ENCODE measurements at regions not wholly inside any gene's neighbourhood (a gene's known extent, or its start where the extent isn't known, plus 50 kb on each side); places are given as distances from the start of the nearest gene placed in this dataset.

- TF ChIP-seq RFX5 (IDR thresholded peaks at IDR 0.05; ENCODE audit: low read depth, low read length): no peak
- no peak for TF ChIP-seq CTCF (IDR thresholded peaks at IDR 0.05 in 2 of 3, conservative IDR thresholded peaks at IDR 0.05 in 1 of 3; ENCODE audit: control insufficient read depth in 2 of 3, extremely low read depth in 1 of 3, insufficient read depth in 1 of 3, low read depth in 3 of 3, low read length in 3 of 3)
- TF ChIP-seq, protein P1, sequence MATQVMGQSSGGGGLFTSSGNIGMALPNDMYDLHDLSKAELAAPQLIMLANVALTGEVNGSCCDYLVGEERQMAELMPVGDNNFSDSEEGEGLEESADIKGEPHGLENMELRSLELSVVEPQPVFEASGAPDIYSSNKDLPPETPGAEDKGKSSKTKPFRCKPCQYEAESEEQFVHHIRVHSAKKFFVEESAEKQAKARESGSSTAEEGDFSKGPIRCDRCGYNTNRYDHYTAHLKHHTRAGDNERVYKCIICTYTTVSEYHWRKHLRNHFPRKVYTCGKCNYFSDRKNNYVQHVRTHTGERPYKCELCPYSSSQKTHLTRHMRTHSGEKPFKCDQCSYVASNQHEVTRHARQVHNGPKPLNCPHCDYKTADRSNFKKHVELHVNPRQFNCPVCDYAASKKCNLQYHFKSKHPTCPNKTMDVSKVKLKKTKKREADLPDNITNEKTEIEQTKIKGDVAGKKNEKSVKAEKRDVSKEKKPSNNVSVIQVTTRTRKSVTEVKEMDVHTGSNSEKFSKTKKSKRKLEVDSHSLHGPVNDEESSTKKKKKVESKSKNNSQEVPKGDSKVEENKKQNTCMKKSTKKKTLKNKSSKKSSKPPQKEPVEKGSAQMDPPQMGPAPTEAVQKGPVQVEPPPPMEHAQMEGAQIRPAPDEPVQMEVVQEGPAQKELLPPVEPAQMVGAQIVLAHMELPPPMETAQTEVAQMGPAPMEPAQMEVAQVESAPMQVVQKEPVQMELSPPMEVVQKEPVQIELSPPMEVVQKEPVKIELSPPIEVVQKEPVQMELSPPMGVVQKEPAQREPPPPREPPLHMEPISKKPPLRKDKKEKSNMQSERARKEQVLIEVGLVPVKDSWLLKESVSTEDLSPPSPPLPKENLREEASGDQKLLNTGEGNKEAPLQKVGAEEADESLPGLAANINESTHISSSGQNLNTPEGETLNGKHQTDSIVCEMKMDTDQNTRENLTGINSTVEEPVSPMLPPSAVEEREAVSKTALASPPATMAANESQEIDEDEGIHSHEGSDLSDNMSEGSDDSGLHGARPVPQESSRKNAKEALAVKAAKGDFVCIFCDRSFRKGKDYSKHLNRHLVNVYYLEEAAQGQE (IDR thresholded peaks at IDR 0.05; ENCODE audit: low read depth, low read length): no peak
- TF ChIP-seq TAF1 (IDR thresholded peaks at IDR 0.05; ENCODE audit: borderline replicate concordance, low read depth, low read length): no peak
- TF ChIP-seq EGR1 (IDR thresholded peaks at IDR 0.05; ENCODE audit: borderline replicate concordance in 1 of 2, low read depth in 2 of 2, low read length in 2 of 2): no peak
- no peak for TF ChIP-seq SREBF2 (IDR thresholded peaks at IDR 0.05; ENCODE audit: low read length)
- TF ChIP-seq POLR2AphosphoS5 (IDR thresholded peaks at IDR 0.05; ENCODE audit: low read length): no peak
Observed at GRCh38 chr3:153680526-153680925, 440.7 kb upstream of the ARHGEF26 start.

Measured in GM12878 (cell line).